B cell (primary cell): ENCODE measurements at regions not wholly inside any gene's neighbourhood (a gene's known extent, or its start where the extent isn't known, plus 50 kb on each side); places are given as distances from the start of the nearest gene placed in this dataset.

Source experiments
- ATAC-seq: fragments of 200-7000 bp; cut with Tn5 transposase; one replicate; pipeline ENCODE4 v1.10.0; 2021; ENCODE audit warnings: low read depth, mild to moderate bottlenecking, moderate number of reproducible peaks, moderate library complexity
- CTCF ChIA-PET: fragments of 350-600 bp; sonication (Branson Sonifier 250); formaldehyde crosslinking; loops from one replicate; lab custom pipeline; 2021; ENCODE audit warnings: antibody characterized with exemption, inconsistent platforms; lab: Charles Lee
- POLR2A ChIA-PET: fragments of 350-600 bp; sonication (Branson Sonifier 250); formaldehyde crosslinking; loops from one replicate; lab custom pipeline; 2021; ENCODE audit warnings: antibody characterized with exemption; lab: Charles Lee
- DNase-seq: peaks from one replicate; pipeline ENCODE4 v3.0.0; 2013
- H2AFZ ChIP-seq: 2 replicates; pipeline ENCODE4 v1.6.1; 2012; ENCODE audit warnings: mild to moderate bottlenecking, low read depth, low read length; ENCODE audit not compliant: insufficient read depth, poor library complexity, severe bottlenecking
- H3K27ac ChIP-seq, 2 donors: 1 replicate in 1 of 2; 2 replicates in 1 of 2; pipeline ENCODE4 v1.5.1; 2012 to 2013; ENCODE audit warnings: low read length in 2 of 2, mild to moderate bottlenecking in 2 of 2, moderate library complexity in 1 of 2
- H3K27me3 ChIP-seq, 4 experiments: fragments of 200-600 bp in 1 of 4; sonication (generic) in 1 of 4; replicated peaks in 1 of 4; 1 replicate in 2 of 4; 2 replicates in 2 of 4; pipeline versions ENCODE4 v1.6.1 to v1.7.0; 2013 to 2016; ENCODE audit warnings: low read length in 3 of 4, mild to moderate bottlenecking in 2 of 4, mixed read lengths in 1 of 4, moderate library complexity in 1 of 4; ENCODE audit not compliant: insufficient read depth in 4 of 4, control insufficient read depth in 3 of 4; ENCODE audit errors: control extremely low read depth in 1 of 4
- H3K36me3 ChIP-seq, 2 experiments: replicated peaks in 1 of 2; 1 replicate in 1 of 2; 2 replicates in 1 of 2; pipeline versions ENCODE4 v1.6.1 to v1.7.1; 2013; ENCODE audit warnings: low read length in 1 of 2; ENCODE audit not compliant: insufficient read depth in 2 of 2, control insufficient read depth in 1 of 2; ENCODE audit errors: control extremely low read depth in 1 of 2, extremely low read depth in 1 of 2
- H3K4me1 ChIP-seq, 2 donors: fragments of 200-600 bp in 1 of 2; sonication (generic) in 1 of 2; 1 replicate in 1 of 2; 2 replicates in 1 of 2; pipeline versions ENCODE4 v1.5.1 to v1.6.1; 2013 to 2017; ENCODE audit warnings: low read length in 2 of 2; ENCODE audit not compliant: control insufficient read depth in 2 of 2, insufficient read depth in 2 of 2
- H3K4me2 ChIP-seq: replicated peaks from 2 replicates; pipeline ENCODE3; 2012; ENCODE audit warnings: mild to moderate bottlenecking, low read depth, low read length; ENCODE audit not compliant: poor library complexity, severe bottlenecking
- H3K4me3 ChIP-seq, 5 experiments: fragments of 200-600 bp in 1 of 5; sonication (generic) in 1 of 5; 1 replicate in 3 of 5; 2 replicates in 2 of 5; pipeline versions ENCODE4 v1.5.1 to v1.7.0; 2011 to 2016; ENCODE audit warnings: low read length in 4 of 5, mild to moderate bottlenecking in 4 of 5, low read depth in 2 of 5, control low read depth in 1 of 5, moderate library complexity in 1 of 5; ENCODE audit not compliant: insufficient read depth in 1 of 5; ENCODE audit errors: control extremely low read depth in 1 of 5, extremely low read depth in 1 of 5
- H3K79me2 ChIP-seq: fragments of 200-600 bp; sonication (generic); one replicate; pipeline ENCODE4 v1.6.0; 2016; ENCODE audit warnings: low read length; ENCODE audit not compliant: control insufficient read depth, insufficient read depth
- H3K9ac ChIP-seq: fragments of 200-600 bp; sonication (generic); 2 replicates; pipeline ENCODE4 v1.6.1; 2017; ENCODE audit warnings: mild to moderate bottlenecking, low read length, moderate library complexity
- H3K9me3 ChIP-seq, 3 donors: one replicate each; pipeline versions ENCODE4 v1.6.1 to v1.7.1; 2013; ENCODE audit warnings: low read length in 2 of 3; ENCODE audit not compliant: control insufficient read depth in 2 of 3, insufficient read depth in 1 of 3; ENCODE audit errors: control extremely low read depth in 1 of 3
- H4K20me1 ChIP-seq: 2 replicates; pipeline ENCODE4 v1.6.0; 2012; ENCODE audit warnings: mild to moderate bottlenecking, low read length; ENCODE audit not compliant: insufficient read depth, control insufficient read depth, poor library complexity, severe bottlenecking
- H3K27ac Mint-ChIP-seq: one replicate; pipeline ENCODE4 v1.8.0; 2021; ENCODE audit warnings: mixed read lengths
- H3K27me3 Mint-ChIP-seq: one replicate; pipeline ENCODE4 v1.8.0; 2021; ENCODE audit warnings: mixed read lengths
- H3K4me1 Mint-ChIP-seq: one replicate; pipeline ENCODE4 v1.8.0; 2021; ENCODE audit warnings: mixed read lengths
- H3K4me3 Mint-ChIP-seq: one replicate; pipeline ENCODE4 v1.8.0; 2021; ENCODE audit warnings: mixed read lengths
- H3K9me3 Mint-ChIP-seq: one replicate; pipeline ENCODE4 v1.8.0; 2022; ENCODE audit warnings: mixed read lengths; ENCODE audit not compliant: insufficient read depth
- EZH2 ChIP-seq: IDR thresholded peaks from 2 replicates; pipeline ENCODE4 v1.6.1; 2012; ENCODE audit warnings: borderline replicate concordance, low read depth, mild to moderate bottlenecking, moderate library complexity, low read length; ENCODE audit not compliant: insufficient read depth, poor library complexity, severe bottlenecking
- WGBS: methylation state at CpG from one replicate; pipeline ENCODE4 v1.1.5; 2013; ENCODE audit warnings: missing lambda C conversion rate; ENCODE audit not compliant: insufficient coverage; 5-methylcytosine and 5-hydroxymethylcytosine counted together
- intact Hi-C: fragments of 100-400 bp; cut with micrococcal nuclease; formaldehyde crosslinking; loops from one replicate; pipeline ENCODE4 v1.10.0; 2022
- TF ChIP-seq, protein P1 (sequence below): fragments of 200-600 bp; IDR thresholded peaks from one replicate; pipeline ENCODE4 v1.8.0; 2022; ENCODE audit warnings: antibody characterized with exemption, mild to moderate bottlenecking

DNA sequence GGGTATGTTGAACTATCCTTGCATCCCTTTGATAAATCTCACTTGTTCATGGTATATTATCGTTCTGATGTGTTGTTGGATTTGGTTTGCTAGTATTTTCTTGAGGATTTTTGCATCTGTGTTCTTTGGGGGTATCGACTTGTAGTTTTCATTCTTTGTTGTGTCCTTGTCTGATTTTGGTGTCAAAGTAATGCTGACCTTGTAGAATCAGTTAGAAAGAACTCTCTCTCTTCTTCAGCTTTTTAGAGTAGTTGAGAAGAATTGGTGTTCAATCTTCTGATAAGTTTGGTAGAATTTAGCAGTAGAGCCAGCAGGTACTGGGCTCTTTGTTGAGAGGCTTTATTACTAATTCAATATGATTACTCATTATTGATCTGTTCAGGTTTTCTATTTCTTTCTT lies 707.2 kb upstream of the LRFN5 start:
- Histone ChIP-seq H3K9me3 (no peaks in the 10 kb centered on the region), H3K4me2 (no peak overlapping the region), H4K20me1 (no peaks in the 10 kb centered on the region), H3K79me2 (no peaks in the 10 kb centered on the region), H2AFZ (no peak overlapping the region), H3K4me3 (no peak overlapping the region), H3K27ac (no peak overlapping the region), H3K27me3 (no peaks in the 10 kb centered on the region), H3K36me3 (no peaks in the 10 kb centered on the region), H3K9ac (no peak overlapping the region), H3K4me1 (no peaks in the 10 kb centered on the region)
- TF ChIP-seq, protein P1, sequence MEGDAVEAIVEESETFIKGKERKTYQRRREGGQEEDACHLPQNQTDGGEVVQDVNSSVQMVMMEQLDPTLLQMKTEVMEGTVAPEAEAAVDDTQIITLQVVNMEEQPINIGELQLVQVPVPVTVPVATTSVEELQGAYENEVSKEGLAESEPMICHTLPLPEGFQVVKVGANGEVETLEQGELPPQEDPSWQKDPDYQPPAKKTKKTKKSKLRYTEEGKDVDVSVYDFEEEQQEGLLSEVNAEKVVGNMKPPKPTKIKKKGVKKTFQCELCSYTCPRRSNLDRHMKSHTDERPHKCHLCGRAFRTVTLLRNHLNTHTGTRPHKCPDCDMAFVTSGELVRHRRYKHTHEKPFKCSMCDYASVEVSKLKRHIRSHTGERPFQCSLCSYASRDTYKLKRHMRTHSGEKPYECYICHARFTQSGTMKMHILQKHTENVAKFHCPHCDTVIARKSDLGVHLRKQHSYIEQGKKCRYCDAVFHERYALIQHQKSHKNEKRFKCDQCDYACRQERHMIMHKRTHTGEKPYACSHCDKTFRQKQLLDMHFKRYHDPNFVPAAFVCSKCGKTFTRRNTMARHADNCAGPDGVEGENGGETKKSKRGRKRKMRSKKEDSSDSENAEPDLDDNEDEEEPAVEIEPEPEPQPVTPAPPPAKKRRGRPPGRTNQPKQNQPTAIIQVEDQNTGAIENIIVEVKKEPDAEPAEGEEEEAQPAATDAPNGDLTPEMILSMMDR: no peak
- no peak for TF ChIP-seq EZH2
- H3K9me3 Mint-ChIP-seq: peaks cover 8% of the 10 kb centered on the region
- no peak overlapping the region for H3K27ac Mint-ChIP-seq
- DNase-seq: no peak
- 67% methylated on average over 1 of the region's 2 CpGs for WGBS
- no peaks in the 10 kb centered on the region for H3K4me1 Mint-ChIP-seq
- no peaks in the 10 kb centered on the region for H3K27me3 Mint-ChIP-seq
- CTCF ChIA-PET: no interaction called here
- ATAC-seq: no peak
- intact Hi-C loops: no loop called here
- no peak overlapping the region for H3K4me3 Mint-ChIP-seq
- POLR2A ChIA-PET: no interaction called here

DNA sequence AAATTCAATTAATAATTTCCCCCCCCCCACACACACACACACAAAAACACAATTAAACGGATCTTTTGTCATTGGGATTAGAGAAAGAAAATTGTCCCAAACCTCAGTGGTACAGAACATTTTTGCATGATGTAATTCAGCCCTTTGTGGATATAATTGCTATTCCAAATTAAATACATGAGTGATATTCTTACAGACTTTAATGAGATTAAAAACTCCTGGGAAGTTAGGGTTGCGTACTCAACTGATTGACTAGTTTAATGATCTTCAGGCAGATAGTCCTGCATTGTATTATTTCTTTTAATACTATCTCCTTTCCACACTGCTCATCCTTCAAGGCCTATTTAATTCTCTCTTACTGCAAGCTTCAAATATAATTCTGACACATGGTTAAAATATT lies 711.8 kb upstream of the LRFN5 start:
- H3K4me3 Mint-ChIP-seq: no peak overlapping the region
- ChIA-PET CTCF (no interaction called here), POLR2A (no interaction called here)
- Histone ChIP-seq H3K4me2 (no peak overlapping the region), H2AFZ (no peak overlapping the region), H3K79me2 (no peaks in the 10 kb centered on the region), H3K36me3 (no peaks in the 10 kb centered on the region), H3K4me1 (no peaks in the 10 kb centered on the region), H3K9me3 (no peaks in the 10 kb centered on the region), H3K27me3 (no peaks in the 10 kb centered on the region), H4K20me1 (no peaks in the 10 kb centered on the region), H3K9ac (no peak overlapping the region), H3K4me3 (no peak overlapping the region), H3K27ac (no peak overlapping the region)
- no peak overlapping the region for H3K27ac Mint-ChIP-seq
- ATAC-seq (no peak), DNase-seq (no peak)
- intact Hi-C loops: no loop called here
- no CpG with 5 or more reads among the region's 2 CpGs for WGBS
- peaks cover 8% of the 10 kb centered on the region for H3K9me3 Mint-ChIP-seq
- H3K27me3 Mint-ChIP-seq: no peaks in the 10 kb centered on the region
- TF ChIP-seq, protein P1: no peak
- TF ChIP-seq EZH2: no peak
- no peaks in the 10 kb centered on the region for H3K4me1 Mint-ChIP-seq
